ENCODE measurements at regions not wholly inside any gene's neighbourhood (a gene's known extent, or its start where the extent isn't known, plus 50 kb on each side); places are given as distances from the start of the nearest gene placed in this dataset.
A peak's percentile ranks its signal among the peaks of the same experiment; 100 is the strongest.

DNA sequence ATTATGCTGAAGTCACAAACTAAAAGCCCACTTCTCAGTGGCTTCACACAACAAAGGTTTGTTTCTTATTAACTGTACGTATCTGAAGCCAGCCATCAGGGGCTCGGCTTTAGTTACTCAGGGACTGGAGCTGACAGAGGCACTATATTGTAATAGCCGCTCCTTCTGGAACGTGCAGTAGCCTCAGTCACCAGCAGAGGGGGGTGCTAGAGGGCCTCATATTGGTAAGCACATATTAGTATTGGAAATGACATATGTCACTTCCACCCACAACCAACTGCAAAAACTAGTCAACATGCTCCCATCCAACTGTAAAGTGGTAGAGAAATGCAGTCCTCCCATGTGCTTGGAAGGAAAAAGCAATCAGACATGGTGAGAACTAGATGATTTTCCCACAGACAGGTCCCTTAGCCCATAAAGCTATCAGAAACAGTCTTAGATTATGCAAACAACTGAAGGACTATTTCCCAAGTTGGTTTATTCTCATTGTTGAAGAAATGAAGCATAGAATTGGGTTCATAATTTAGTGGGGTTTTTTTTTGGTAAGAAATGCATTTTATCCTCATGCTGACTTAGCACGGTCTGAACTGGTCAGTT lies 183.6 kb upstream of the G2E3 start:
- Histone ChIP-seq H3K36me3 (ENCODE audit: control insufficient read depth, insufficient read depth, low read length) (no peaks in the 10 kb centered on the region), H3K27ac (ENCODE audit: insufficient read depth, low read length) (no peak overlapping the region), H3K4me3 (replicated peaks in 1 of 4; ENCODE audit: control extremely low read depth in 1 of 4, insufficient read depth in 1 of 4, low read depth in 3 of 4, low read length in 4 of 4) (no peak overlapping the region), H2AFZ (ENCODE audit: low read length) (no peak overlapping the region), H3K4me1 (ENCODE audit: control insufficient read depth, extremely low read depth, insufficient read depth, low read length) (no peaks in the 10 kb centered on the region), H3K9ac (ENCODE audit: insufficient read depth, low read length) (no peak overlapping the region), H3K79me2 (ENCODE audit: control insufficient read depth, insufficient read depth, low read length) (no peaks in the 10 kb centered on the region), H4K20me1 (ENCODE audit: control insufficient read depth, extremely low read depth, insufficient read depth, low read length) (no peaks in the 10 kb centered on the region), H3K27me3 (ENCODE audit: control insufficient read depth, insufficient read depth, low read length) (no peaks in the 10 kb centered on the region), H3K4me2 (ENCODE audit: extremely low read depth, insufficient read depth, low read length) (no peak overlapping the region), H3K9me3 (ENCODE audit: control insufficient read depth, insufficient read depth, low read depth, low read length) (no peaks in the 10 kb centered on the region)
- DNase-seq (ENCODE audit: low read depth in 2 of 2): peak; percentile 33 to 58
- TF ChIP-seq EZH2 (IDR thresholded peaks at IDR 0.05; ENCODE audit: low read length, missing control alignments): no peak
- peak; percentile 92 to 95 for TF ChIP-seq CTCF (conservative IDR thresholded peaks at IDR 0.05 in 1 of 2, IDR thresholded peaks at IDR 0.05 in 1 of 2; ENCODE audit: low read depth in 1 of 2, low read length in 2 of 2)

GRCh38 chr14:30381861-30382480 lies 177.0 kb upstream of the G2E3 start:
- no peaks in the 10 kb centered on the region for H3K36me3 ChIP-seq (ENCODE audit: control insufficient read depth, insufficient read depth, low read length)
- no peaks in the 10 kb centered on the region for H3K4me1 ChIP-seq (ENCODE audit: control insufficient read depth, extremely low read depth, insufficient read depth, low read length)
- H3K4me3 ChIP-seq (replicated peaks in 1 of 4; ENCODE audit: control extremely low read depth in 1 of 4, insufficient read depth in 1 of 4, low read depth in 3 of 4, low read length in 4 of 4): no peak overlapping the region
- H2AFZ ChIP-seq (ENCODE audit: low read length): no peak overlapping the region
- H3K79me2 ChIP-seq (ENCODE audit: control insufficient read depth, insufficient read depth, low read length): no peaks in the 10 kb centered on the region
- no peaks in the 10 kb centered on the region for H3K9me3 ChIP-seq (ENCODE audit: control insufficient read depth, insufficient read depth, low read depth, low read length)
- H3K27ac ChIP-seq (ENCODE audit: insufficient read depth, low read length): no peak overlapping the region
- no peak overlapping the region for H3K9ac ChIP-seq (ENCODE audit: insufficient read depth, low read length)
- no peak for TF ChIP-seq EZH2 (IDR thresholded peaks at IDR 0.05; ENCODE audit: low read length, missing control alignments)
- TF ChIP-seq CTCF (conservative IDR thresholded peaks at IDR 0.05 in 1 of 2, IDR thresholded peaks at IDR 0.05 in 1 of 2; ENCODE audit: low read depth in 1 of 2, low read length in 2 of 2): no peak
- H3K27me3 ChIP-seq (ENCODE audit: control insufficient read depth, insufficient read depth, low read length): no peaks in the 10 kb centered on the region
- no peak overlapping the region for H3K4me2 ChIP-seq (ENCODE audit: extremely low read depth, insufficient read depth, low read length)
- no peak for DNase-seq (ENCODE audit: low read depth in 2 of 2)
- H4K20me1 ChIP-seq (ENCODE audit: control insufficient read depth, extremely low read depth, insufficient read depth, low read length): no peaks in the 10 kb centered on the region

DNA sequence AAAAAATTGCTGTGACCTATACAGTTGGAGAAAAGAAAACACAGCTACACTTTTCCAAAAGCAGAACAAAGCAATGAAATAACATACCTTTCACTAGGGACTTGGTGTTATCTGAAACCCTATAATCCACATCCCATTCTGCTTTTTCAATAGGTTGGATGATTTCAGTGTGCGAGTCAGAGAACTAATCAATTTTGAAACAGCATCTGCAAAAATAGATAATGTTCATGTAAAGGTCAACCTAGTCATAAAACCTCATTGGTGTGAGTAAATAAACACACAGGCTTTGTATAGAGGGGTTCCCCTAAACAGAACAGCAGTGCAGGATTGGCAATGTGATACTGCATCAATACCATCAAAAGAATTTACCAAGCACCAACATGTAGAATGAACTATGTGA lies 173.0 kb upstream of the G2E3 start:
- no peaks in the 10 kb centered on the region for H3K4me1 ChIP-seq (ENCODE audit: control insufficient read depth, extremely low read depth, insufficient read depth, low read length)
- H3K79me2 ChIP-seq (ENCODE audit: control insufficient read depth, insufficient read depth, low read length): no peaks in the 10 kb centered on the region
- no peaks in the 10 kb centered on the region for H3K9me3 ChIP-seq (ENCODE audit: control insufficient read depth, insufficient read depth, low read depth, low read length)
- H3K27me3 ChIP-seq (ENCODE audit: control insufficient read depth, insufficient read depth, low read length): no peaks in the 10 kb centered on the region
- no peak overlapping the region for H3K9ac ChIP-seq (ENCODE audit: insufficient read depth, low read length)
- no peak overlapping the region for H3K4me3 ChIP-seq (replicated peaks in 1 of 4; ENCODE audit: control extremely low read depth in 1 of 4, insufficient read depth in 1 of 4, low read depth in 3 of 4, low read length in 4 of 4)
- no peaks in the 10 kb centered on the region for H3K36me3 ChIP-seq (ENCODE audit: control insufficient read depth, insufficient read depth, low read length)
- no peak for DNase-seq (ENCODE audit: low read depth in 2 of 2)
- no peaks in the 10 kb centered on the region for H4K20me1 ChIP-seq (ENCODE audit: control insufficient read depth, extremely low read depth, insufficient read depth, low read length)
- H3K4me2 ChIP-seq (ENCODE audit: extremely low read depth, insufficient read depth, low read length): no peak overlapping the region
- TF ChIP-seq EZH2 (IDR thresholded peaks at IDR 0.05; ENCODE audit: low read length, missing control alignments): no peak
- TF ChIP-seq CTCF (conservative IDR thresholded peaks at IDR 0.05 in 1 of 2, IDR thresholded peaks at IDR 0.05 in 1 of 2; ENCODE audit: low read depth in 1 of 2, low read length in 2 of 2): no peak
- no peak overlapping the region for H3K27ac ChIP-seq (ENCODE audit: insufficient read depth, low read length)
- no peak overlapping the region for H2AFZ ChIP-seq (ENCODE audit: low read length)
